ENCODE measurements at regions not wholly inside any gene's neighbourhood (a gene's known extent, or its start where the extent isn't known, plus 50 kb on each side); places are given as distances from the start of the nearest gene placed in this dataset.

DNA sequence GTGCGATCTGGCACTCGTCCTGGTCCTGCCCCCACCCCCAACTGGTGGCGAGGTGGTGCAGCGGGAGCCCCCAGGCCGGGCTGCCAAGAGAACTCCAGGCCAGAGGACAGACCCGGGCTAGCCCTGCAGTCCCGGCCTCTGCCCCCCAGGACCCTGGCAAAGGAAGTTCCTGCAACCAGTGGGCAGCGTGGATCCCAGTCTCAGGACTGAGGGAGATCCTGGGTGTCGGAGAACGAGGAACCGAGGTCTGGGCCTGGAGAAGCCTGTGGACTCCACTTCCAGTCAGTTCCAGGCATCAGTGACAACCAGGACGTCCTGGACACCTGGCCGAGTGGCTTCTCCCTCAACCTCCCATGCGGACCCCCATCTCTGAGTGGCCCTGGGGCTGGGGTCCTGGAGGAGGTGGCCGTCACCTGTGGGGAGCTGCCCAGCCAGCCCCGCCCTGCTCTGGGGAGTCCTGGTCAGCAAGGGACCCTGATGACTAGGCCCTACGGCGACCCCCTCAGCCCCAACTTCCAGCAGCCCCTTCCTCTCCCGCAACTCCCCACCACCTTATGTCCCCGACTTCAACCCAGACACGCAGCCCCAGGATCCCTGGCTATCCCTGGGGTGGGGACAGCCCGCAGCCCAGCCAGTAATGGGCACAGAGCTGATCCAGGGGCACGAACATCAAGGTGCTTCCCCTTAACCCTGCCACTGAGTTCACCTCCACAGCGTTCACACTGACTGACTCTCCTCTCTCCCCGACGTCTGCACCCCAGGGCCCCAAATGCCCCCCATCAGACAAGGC is 53.7 kb upstream of the NKX1-1 start:
- TF ChIP-seq, protein P1, sequence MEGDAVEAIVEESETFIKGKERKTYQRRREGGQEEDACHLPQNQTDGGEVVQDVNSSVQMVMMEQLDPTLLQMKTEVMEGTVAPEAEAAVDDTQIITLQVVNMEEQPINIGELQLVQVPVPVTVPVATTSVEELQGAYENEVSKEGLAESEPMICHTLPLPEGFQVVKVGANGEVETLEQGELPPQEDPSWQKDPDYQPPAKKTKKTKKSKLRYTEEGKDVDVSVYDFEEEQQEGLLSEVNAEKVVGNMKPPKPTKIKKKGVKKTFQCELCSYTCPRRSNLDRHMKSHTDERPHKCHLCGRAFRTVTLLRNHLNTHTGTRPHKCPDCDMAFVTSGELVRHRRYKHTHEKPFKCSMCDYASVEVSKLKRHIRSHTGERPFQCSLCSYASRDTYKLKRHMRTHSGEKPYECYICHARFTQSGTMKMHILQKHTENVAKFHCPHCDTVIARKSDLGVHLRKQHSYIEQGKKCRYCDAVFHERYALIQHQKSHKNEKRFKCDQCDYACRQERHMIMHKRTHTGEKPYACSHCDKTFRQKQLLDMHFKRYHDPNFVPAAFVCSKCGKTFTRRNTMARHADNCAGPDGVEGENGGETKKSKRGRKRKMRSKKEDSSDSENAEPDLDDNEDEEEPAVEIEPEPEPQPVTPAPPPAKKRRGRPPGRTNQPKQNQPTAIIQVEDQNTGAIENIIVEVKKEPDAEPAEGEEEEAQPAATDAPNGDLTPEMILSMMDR (IDR thresholded peaks at IDR 0.05): no peak
- TF ChIP-seq POLR2A (IDR thresholded peaks at IDR 0.05): no peak

Data from testis (tissue), 2 donors.